COLO668 (cell line): ENCODE measurements at regions not wholly inside any gene's neighbourhood (a gene's known extent, or its start where the extent isn't known, plus 50 kb on each side); places are given as distances from the start of the nearest gene placed in this dataset.

ENCODE experiments used
- DNase-seq: peaks from one replicate; lab custom pipeline; 2025; ENCODE audit not compliant: unreplicated experiment; lab: John Stamatoyannopoulos, UW

DNA sequence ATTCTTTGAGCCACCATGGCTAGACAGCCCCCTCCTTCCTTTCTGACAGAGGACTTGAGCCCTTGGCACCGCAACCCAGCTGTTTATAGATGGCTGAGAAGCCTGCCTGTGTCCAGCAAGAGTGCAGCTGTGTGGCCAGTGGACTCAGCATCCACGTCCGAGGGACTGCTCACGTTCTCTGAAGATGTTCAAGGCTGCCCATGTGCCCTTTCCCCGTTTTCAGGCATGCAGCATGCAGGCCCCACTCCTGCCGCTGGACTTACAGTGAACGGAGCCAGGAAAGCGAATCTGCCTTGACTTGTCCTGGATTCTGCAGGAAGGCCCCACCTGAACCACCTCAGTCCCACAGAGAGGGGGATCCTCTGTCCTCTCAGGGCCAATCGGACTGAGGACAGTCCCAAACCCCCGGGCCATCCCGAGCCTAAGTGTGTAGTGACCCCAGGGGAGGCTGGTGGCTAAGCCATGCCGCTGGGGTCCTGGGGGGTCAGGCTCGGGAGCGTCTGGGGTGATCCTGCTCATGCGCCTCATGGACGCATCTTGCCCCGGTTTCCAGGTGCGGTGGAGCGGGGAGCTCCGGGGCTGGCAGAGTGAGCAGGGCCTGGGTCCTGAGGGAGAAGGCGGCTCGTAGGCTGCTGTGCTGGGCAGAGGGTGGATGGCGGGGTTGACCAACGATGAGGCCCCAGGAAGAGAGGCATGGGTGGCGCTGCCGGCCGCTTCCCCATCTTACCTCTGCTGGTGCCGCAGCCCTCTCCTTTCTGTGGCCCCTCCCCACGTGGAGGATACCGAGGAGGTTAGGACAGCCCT lies 170.7 kb downstream of the CTTN start:
- DNase-seq: no peak

DNA sequence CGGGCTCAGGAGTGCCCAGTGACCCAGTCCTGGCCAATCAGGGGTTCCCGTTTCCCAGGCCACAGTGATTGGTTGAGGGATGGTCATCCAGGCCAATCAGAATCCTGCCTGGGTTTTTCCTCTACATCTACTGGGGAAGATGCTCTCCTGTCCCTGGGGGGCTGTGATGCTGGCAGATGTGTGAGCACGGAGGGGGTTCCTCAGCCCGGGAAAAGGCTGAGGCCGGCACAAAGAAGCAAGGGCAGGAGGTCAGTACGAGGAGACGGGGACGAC lies 171.2 kb downstream of the CTTN start:
- DNase-seq: no peak

GRCh38 chr11:70569996-70570692 lies 171.8 kb downstream of the CTTN start:
- DNase-seq: no peak

DNA sequence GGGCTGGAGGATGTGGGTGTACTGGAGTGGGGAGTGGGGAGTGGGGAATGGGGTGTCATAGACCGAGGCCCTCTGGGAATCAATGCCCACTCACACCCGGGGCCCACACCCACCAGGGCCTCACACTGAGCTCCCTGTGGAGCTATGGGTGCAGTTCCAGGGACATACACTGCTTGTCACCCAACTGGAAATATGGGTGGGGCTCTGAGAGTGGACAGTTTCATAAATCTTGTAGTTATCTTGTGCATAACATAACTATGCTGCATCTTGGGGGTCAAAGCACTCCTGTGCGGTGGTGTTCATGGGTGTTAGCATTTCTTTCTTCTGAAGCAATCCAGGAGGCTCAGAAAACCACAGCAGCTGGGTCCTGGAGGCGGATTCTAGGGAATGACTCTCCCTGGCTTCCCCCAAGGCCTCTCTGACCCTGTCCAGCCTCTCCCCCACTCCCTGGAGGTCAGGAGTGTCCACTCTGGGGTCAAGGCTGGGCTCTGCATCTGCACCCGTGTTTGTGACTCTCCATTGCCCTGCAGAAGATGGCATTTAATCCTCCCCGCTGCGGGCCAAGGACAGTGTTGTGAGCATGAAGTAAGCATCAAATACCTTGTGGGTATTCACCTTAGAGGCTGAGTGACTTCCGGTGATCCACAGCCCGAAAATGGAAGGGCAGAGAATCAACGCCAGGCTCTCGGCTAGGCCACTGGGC lies 172.5 kb downstream of the CTTN start:
- no peak for DNase-seq

GRCh38 chr11:70572974-70573260 lies 174.6 kb downstream of the CTTN start:
- DNase-seq: no peak

GRCh38 chr11:70573701-70574151 lies 175.4 kb downstream of the CTTN start:
- DNase-seq: no peak

GRCh38 chr11:70574725-70575347 lies 176.5 kb downstream of the CTTN start:
- DNase-seq: no peak

- DNase-seq: no peak
Measured at GRCh38 chr11:70575396-70576060, 177.2 kb downstream of the CTTN start.

DNA sequence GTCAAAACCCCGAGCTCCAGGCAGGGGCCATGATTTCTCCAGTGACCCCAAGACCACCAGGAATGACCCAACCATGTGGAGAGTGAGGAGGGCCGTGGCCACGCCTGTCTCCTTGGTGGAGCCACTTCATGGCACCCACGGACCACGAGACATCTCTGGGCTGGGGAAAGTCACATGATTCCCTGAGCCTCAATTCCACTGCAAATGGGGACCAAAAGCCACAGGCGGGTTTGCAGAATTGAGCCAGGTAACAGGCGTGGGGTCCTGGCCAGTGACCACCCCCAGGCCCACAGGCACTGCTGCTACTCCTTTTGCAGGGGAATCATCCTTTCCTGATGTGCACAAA lies 178.9 kb downstream of the CTTN start:
- no peak for DNase-seq

- DNase-seq: no peak
Measured at GRCh38 chr11:70577948-70578347, 179.6 kb downstream of the CTTN start.

DNA sequence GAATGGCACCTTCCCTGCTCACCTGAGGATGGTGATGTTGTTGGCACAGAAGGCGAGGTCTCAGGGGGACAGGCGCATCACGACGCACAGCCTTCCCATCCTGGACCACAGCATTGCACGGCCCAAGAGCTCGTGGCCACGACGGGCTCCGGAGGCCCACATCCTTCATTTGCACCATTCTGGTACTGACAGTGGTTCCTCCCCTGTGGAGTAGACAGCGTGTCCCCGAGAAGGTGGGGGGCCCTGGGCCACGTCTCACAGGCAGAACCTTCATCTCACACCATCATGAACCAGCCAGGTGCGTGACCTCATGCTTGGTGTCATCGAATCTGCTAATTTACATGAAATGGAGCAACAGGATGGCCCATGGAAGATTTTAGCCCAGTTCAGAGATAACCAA lies 180.0 kb downstream of the CTTN start:
- DNase-seq: no peak

DNA sequence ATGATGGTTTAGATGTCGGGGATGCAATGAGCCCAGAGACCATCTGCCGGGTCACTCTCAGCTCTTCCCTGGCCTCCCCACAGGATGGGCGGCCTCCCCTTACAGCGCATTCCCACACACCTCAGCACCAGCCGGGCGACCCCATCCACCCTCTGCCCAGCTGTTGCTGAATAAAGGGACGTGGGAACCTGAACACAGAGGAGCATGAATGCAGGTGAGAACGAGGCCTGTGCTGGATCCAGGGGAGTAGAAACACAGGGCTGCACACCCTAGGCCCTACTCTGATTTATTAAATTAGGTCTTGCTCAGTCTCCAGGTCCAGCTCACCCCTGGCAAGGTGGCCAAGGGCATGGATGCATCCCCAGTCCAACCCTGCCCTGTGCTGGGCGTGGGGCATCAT lies 180.5 kb downstream of the CTTN start:
- no peak for DNase-seq

DNA sequence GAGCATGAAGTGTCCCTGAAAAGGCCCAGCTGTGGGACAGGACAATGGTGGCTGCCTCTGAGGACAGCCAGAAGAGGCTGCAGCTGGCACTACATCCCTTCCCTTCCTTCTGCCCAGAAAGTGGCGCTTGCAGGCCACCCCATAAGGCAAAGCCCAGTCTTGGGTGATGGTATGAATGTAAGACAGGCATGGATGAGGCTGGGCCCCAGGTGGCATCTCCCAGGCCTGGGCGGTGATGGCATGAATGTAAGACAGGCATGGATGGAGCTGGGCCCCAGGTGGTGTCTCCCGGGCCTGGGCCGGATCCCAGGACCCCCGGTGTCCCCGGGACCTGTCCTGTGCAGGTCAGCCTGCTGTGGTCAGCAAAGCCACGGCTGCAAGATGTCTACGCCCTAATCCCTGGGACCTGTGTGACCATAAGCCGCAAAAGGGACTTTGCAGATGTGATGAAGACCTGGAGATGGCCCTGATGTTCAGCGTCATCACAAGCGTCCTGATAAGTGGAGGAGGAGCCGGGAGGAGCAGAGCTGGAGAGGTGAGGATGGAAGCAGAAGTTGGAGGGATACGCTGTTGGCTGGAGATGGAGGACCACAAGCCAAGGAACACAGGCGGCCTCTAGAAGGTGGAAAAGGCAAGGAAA lies 181.1 kb downstream of the CTTN start:
- DNase-seq: no peak

DNA sequence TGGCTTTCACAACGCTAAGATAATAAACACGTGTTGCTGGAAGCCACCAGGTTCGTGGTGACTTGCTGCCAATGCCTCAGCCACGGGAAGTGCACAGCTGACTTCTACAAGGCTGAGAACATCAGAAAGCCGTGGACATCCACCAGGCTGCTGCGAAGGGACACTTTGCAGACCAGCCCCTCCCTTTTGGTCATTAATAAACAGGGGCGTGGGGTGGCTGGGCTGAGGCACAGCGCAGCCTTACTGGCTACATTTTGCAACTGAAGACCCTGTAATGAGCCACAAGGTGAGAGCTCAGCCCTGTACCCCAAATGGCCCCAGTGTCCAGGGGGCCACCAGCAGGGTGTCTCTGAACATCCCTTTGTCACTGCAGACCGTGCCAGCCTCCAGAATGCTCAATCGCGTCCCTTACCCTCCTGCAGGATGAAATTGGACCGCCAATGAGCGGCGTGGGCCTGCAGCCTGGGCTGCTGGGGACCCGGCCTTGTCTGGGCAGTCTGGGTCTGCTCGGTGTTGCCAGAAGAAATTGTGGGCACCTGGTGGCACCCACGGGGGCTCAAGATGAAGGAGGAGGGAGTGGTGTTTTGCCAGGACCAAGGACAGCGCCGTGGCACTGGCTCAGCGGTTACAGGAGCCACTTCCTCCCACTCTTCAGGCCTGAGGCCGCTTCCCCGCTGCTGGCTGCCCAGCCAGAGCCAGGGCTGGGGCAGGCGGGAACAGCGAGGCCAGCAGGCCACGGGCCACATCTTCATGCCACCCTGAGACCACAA lies 181.9 kb downstream of the CTTN start:
- no peak for DNase-seq

DNA sequence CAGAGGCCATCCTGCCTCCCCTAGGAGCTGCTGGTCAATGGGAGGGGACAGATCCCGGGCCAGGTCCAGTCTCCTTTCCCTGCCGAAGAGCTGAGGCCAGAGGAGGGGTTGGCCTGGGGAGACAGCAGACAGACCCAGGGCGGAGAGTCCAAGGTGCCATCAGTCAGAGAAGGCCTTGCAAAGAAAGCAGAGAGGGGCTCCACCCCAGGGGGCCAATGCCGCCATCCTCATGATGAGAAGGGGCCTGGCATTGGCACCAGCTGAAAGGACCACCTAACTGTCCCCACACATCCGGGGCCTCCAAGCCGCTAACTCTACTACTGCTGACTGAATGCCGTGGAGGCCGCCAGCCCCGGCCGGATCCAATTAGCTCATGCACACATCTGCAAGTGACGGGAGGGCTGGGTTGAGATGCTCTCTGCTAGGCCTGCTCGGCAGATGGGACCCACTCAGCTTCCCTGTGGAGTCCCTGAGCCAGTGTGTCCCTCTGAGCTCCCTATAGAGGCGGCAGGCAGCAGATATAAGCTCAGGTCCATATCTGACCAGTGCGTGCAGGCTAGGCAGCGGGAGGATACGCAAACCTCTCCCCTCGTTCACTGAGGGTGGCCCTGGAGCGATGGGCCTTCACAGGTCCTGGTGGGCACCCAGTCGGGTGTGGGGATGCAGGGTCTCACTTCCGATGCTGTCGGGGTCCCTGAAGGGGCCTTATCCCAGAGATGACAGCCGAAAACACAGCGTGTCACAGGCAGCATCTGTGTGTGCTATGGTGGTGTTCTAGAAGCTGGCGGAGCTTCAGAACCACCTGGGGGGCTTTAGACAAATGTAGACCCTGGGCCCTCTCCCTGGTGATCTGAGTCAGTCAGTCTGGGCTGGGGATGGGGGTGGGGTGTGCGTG lies 183.9 kb downstream of the CTTN start:
- no peak for DNase-seq

DNA sequence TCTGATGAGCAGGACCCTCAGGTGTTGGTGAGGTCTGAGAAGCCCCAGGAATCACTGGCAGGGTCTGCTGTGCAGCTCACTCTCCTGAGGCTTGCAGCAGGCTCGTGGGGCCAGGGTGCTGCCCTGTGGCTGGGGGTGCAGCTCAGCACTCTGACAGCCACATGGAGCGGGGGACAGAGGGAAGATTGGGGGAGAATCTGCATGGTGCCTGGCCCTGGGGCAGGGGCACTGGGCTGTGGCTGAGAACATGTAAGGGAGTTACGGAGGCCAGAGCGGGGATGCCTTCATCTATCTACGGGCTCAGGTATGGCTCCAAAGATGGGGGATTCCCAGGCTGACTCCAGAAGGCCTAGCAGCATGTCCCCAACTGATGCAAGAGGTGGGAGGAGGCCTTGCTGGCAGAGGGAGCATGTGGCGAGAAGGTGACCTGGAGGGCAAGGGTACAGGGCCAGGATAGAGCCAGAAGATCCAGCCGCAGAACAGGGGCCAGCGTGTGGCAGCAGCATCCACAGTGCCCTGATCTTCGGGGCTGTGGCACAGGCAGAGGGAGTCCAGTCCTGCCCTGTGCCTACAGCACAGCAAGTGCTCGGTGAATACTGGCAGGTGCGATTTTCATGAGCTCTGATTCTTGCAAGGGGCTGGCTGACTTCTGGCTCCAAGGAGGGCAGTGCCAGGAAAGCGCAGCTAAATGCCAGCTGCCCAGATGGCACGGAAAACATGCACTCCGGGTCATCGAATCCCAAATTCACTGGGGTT lies 184.7 kb downstream of the CTTN start:
- no peak for DNase-seq

DNA sequence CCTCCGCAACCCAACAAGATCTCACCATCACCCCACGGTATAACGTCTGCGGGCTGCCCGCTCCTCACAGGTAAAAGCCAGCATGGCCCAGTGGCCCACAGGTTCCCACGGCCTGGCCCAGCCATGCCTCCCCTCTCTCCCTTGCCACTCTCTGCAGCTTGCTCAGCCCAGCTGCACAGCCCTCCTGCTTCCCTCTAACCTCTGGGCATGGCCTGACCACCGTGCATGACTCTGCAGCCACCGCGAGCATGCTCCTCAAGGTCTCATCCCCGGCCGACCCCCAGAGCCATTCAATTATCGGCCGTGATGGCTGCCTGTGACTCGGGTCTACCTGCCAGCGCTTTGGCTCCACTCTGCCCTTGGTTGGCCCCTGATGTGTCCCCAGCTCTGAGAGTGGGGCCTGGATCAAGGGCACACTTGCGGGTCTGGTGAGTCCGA lies 185.5 kb downstream of the CTTN start:
- DNase-seq: no peak

DNA sequence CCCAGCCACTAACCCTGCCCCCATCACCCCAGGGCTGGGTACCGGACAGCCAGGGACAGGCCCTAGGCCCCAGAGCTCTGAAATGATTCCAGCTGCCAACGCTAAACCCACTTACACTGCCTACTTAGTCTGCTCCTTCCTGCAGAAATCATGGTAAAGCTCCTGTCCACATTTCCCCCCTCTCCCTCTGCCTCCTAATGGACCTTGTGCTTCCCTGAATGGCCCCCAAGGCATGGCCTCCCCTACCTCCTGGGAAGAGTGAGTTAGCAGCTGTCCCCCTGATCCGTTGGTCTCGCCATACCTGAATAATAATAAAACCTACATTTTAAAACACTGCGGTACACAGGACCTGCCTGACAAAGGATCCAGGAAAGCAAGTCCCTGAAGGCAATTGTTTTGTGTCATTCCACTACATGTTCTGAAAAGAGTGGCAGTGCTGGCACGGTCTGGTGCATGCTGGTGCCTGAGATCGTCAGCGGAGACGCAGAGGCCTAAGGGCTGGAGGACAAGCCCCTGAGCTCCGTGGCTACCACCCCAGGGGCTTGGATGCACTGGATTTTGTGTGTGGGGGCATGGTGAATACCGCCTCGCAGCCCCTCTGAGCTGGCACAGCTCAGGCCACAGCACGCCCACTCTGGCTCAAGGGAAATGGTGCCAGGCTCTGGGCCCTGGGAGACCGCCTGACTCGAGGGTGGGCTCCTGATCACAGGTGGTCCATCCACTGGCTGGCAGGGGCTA lies 186.3 kb downstream of the CTTN start:
- DNase-seq: no peak
